ENCODE measurements at regions not wholly inside any gene's neighbourhood (a gene's known extent, or its start where the extent isn't known, plus 50 kb on each side); places are given as distances from the start of the nearest gene placed in this dataset.
A peak's percentile ranks its signal among the peaks of the same experiment; 100 is the strongest.

- H3K4me3 ChIP-seq (ENCODE audit: low read length) = no peak overlapping the region
- no peak for DNase-seq (ENCODE audit: low read depth)
- TF ChIP-seq, protein P1, sequence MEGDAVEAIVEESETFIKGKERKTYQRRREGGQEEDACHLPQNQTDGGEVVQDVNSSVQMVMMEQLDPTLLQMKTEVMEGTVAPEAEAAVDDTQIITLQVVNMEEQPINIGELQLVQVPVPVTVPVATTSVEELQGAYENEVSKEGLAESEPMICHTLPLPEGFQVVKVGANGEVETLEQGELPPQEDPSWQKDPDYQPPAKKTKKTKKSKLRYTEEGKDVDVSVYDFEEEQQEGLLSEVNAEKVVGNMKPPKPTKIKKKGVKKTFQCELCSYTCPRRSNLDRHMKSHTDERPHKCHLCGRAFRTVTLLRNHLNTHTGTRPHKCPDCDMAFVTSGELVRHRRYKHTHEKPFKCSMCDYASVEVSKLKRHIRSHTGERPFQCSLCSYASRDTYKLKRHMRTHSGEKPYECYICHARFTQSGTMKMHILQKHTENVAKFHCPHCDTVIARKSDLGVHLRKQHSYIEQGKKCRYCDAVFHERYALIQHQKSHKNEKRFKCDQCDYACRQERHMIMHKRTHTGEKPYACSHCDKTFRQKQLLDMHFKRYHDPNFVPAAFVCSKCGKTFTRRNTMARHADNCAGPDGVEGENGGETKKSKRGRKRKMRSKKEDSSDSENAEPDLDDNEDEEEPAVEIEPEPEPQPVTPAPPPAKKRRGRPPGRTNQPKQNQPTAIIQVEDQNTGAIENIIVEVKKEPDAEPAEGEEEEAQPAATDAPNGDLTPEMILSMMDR (IDR thresholded peaks at IDR 0.05; ENCODE audit: insufficient read depth, low read depth, low read length, missing control alignments) = no peak
These were observed 262.8 kb downstream of the DKK2 start for GRCh38 chr4:106773076-106773905.

DNA sequence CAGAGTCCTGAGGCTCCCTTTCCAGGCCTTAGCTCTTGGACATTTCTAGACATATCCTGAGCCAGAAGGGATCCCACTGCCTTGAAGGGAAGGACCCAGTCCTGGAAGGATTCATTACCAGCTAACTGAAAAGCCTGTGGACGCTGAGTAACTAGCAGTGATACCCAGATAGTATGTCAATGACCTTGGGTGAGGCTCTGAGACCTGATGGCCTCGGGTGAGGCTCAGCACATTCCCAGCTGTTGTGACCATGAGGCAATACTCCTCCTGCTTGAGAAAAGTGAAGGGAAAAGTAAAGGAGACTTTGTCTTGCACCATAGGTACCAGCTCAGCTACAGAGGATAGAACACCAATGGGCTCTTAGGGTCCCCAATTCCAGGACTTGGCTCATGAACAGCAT is 268.1 kb downstream of the DKK2 start:
- TF ChIP-seq, protein P1 (IDR thresholded peaks at IDR 0.05; ENCODE audit: insufficient read depth, low read depth, low read length, missing control alignments) = no peak
- H3K4me3 ChIP-seq (ENCODE audit: low read length) = no peak overlapping the region
- DNase-seq (ENCODE audit: low read depth) = no peak

DNA sequence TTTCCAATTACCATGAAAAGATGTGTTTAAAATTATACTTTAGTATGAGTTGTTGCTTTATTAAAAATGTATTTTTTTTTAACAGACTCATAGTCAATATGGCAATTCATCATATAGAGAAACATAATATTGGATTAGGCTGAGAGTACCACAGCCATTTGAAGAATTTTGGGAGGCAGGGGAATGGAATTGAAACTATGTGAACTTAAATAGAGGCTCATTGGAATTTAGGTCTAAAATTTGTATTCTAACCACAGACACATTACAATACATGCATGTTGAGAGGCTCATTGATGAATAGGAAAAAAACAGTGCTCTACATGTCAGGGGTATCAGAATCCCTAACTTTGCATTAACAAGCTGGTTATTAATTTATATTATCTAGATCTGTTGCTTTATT is 269.6 kb downstream of the DKK2 start:
- DNase-seq (ENCODE audit: low read depth) = no peak
- TF ChIP-seq, protein P1 (IDR thresholded peaks at IDR 0.05; ENCODE audit: insufficient read depth, low read depth, low read length, missing control alignments) = no peak
- H3K4me3 ChIP-seq (ENCODE audit: low read length) = no peak overlapping the region

DNA sequence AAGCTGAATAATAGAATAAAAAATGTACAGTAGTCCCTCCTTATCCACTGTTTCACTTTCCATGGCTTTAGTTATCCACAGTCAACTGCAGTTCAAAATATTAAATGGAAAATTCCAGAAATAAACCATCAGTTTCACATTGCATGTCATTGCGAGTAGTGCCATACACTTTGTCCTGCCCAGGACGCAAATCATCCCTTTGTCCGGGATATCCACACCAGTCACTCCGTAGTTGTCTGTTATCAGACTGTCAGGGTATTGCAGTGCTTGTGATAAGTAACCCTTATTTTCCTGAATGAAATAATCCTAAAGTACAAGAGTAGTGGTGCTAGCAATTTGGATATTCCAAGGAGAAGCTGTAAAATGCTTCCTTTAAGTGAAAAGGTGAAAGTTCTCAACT is 271.3 kb downstream of the DKK2 start:
- TF ChIP-seq, protein P1 (IDR thresholded peaks at IDR 0.05; ENCODE audit: insufficient read depth, low read depth, low read length, missing control alignments) = no peak
- DNase-seq (ENCODE audit: low read depth) = no peak
- no peak overlapping the region for H3K4me3 ChIP-seq (ENCODE audit: low read length)

GRCh38 chr4:106762666-106763443 is 273.3 kb downstream of the DKK2 start:
- no peak overlapping the region for H3K4me3 ChIP-seq (ENCODE audit: low read length)

DNA sequence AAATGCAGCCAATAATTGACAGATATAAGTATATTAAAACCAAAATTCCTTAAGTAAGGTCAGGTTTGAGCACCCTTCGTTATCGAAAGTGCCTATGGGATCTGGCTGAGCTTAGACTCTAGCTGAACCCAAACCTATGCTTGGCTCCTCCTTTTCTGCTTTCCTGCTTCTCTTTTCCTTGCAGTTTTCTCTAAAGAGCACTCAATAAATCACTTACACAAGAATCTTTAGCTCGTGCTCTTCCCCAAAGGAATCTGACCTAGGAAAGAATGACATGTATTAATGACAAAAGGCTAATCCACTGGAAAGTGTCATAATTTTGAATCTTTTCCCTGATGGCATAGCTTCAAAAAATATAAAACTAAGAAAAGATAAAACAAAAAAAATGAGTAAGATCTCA is 282.7 kb downstream of the DKK2 start:
- no peak overlapping the region for H3K4me3 ChIP-seq (ENCODE audit: low read length)
- no peak for DNase-seq (ENCODE audit: low read depth)
- TF ChIP-seq, protein P1 (IDR thresholded peaks at IDR 0.05; ENCODE audit: insufficient read depth, low read depth, low read length, missing control alignments) = no peak

More at GRCh38 chr4:106762666-106763443, 273.3 kb downstream of the DKK2 start:
- DNase-seq (ENCODE audit: low read depth) = peak; percentile 12
- TF ChIP-seq, protein P1 (IDR thresholded peaks at IDR 0.05; ENCODE audit: insufficient read depth, low read depth, low read length, missing control alignments) = no peak
